ENCODE measurements at regions not wholly inside any gene's neighbourhood (a gene's known extent, or its start where the extent isn't known, plus 50 kb on each side); places are given as distances from the start of the nearest gene placed in this dataset.

GRCh38 chr9:86573886-86574285 lies 219.7 kb upstream of the TUT7 start:
- TF ChIP-seq GATA2 (IDR thresholded peaks at IDR 0.05; ENCODE audit: low read depth, low read length) (no peak), GATA3 (IDR thresholded peaks at IDR 0.05; ENCODE audit: low read depth, low read length) (no peak)
